ENCODE measurements at regions not wholly inside any gene's neighbourhood (a gene's known extent, or its start where the extent isn't known, plus 50 kb on each side); places are given as distances from the start of the nearest gene placed in this dataset.

DNA sequence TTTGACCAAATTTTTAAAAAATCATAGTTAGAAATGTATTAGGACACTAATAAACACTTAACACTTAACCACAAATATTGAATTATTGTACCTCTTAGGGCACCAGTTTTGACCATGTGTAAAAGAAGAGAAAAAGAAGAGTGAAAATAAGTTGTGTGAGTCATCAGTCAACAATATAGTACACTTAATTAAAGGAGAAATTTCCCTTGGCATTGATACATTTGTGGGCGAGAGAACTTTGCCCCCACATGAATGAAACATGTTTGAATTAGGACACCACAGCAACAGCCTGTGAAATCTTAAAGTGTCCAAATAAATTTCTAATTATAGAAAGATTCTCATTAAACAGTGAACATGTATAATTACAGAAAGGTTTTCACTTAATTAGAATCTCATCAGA lies 1292.8 kb upstream of the TENM3 start:
- TF ChIP-seq POLR2AphosphoS5 (IDR thresholded peaks at IDR 0.05; ENCODE audit: low read depth) (no peak), SPI1 (IDR thresholded peaks at IDR 0.05; ENCODE audit: borderline replicate concordance, low read depth) (no peak), GABPA (IDR thresholded peaks at IDR 0.05; ENCODE audit: low read depth) (no peak)
- TF ChIP-seq, protein P1, sequence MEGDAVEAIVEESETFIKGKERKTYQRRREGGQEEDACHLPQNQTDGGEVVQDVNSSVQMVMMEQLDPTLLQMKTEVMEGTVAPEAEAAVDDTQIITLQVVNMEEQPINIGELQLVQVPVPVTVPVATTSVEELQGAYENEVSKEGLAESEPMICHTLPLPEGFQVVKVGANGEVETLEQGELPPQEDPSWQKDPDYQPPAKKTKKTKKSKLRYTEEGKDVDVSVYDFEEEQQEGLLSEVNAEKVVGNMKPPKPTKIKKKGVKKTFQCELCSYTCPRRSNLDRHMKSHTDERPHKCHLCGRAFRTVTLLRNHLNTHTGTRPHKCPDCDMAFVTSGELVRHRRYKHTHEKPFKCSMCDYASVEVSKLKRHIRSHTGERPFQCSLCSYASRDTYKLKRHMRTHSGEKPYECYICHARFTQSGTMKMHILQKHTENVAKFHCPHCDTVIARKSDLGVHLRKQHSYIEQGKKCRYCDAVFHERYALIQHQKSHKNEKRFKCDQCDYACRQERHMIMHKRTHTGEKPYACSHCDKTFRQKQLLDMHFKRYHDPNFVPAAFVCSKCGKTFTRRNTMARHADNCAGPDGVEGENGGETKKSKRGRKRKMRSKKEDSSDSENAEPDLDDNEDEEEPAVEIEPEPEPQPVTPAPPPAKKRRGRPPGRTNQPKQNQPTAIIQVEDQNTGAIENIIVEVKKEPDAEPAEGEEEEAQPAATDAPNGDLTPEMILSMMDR (IDR thresholded peaks at IDR 0.05; ENCODE audit: insufficient read depth, low read length), result no peak
- TF ChIP-seq, protein P2, sequence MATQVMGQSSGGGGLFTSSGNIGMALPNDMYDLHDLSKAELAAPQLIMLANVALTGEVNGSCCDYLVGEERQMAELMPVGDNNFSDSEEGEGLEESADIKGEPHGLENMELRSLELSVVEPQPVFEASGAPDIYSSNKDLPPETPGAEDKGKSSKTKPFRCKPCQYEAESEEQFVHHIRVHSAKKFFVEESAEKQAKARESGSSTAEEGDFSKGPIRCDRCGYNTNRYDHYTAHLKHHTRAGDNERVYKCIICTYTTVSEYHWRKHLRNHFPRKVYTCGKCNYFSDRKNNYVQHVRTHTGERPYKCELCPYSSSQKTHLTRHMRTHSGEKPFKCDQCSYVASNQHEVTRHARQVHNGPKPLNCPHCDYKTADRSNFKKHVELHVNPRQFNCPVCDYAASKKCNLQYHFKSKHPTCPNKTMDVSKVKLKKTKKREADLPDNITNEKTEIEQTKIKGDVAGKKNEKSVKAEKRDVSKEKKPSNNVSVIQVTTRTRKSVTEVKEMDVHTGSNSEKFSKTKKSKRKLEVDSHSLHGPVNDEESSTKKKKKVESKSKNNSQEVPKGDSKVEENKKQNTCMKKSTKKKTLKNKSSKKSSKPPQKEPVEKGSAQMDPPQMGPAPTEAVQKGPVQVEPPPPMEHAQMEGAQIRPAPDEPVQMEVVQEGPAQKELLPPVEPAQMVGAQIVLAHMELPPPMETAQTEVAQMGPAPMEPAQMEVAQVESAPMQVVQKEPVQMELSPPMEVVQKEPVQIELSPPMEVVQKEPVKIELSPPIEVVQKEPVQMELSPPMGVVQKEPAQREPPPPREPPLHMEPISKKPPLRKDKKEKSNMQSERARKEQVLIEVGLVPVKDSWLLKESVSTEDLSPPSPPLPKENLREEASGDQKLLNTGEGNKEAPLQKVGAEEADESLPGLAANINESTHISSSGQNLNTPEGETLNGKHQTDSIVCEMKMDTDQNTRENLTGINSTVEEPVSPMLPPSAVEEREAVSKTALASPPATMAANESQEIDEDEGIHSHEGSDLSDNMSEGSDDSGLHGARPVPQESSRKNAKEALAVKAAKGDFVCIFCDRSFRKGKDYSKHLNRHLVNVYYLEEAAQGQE (IDR thresholded peaks at IDR 0.05; ENCODE audit: insufficient replicate concordance, low read depth), result no peak
- no peak for DNase-seq (ENCODE audit: low read depth in 1 of 2, low spot score in 1 of 2)
- H3K27me3 ChIP-seq (ENCODE audit: insufficient read depth, poor library complexity, severe bottlenecking), result no peaks in the 10 kb centered on the region
- H3K4me3 ChIP-seq (replicated peaks; ENCODE audit: insufficient read depth, low read length), result no peak overlapping the region
- H3K27ac ChIP-seq (replicated peaks), result no peak overlapping the region

DNA sequence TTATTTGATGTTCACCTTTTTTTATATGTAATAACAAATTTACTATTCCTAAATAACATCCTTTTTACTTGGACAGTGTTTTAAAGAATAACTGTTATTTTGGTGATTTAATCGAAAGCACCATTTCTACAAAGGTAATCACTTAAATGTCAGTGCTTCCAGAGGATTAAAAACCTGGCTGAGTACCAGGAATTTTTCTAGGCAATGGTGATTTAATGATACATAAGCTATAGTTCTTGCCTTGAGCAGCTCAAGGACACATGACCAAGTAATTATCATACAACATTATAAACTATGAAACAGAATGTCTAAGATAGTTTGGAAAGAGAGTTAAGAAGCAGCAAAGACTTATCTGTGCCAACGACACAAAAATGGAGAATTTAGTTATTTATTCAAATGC lies 1291.9 kb upstream of the TENM3 start:
- Histone ChIP-seq H3K27me3 (ENCODE audit: insufficient read depth, poor library complexity, severe bottlenecking) (no peaks in the 10 kb centered on the region), H3K27ac (replicated peaks) (no peak overlapping the region), H3K4me3 (replicated peaks; ENCODE audit: insufficient read depth, low read length) (no peak overlapping the region)
- DNase-seq (ENCODE audit: low read depth in 1 of 2, low spot score in 1 of 2), result no peak
- TF ChIP-seq GABPA (IDR thresholded peaks at IDR 0.05; ENCODE audit: low read depth), result no peak
- no peak for TF ChIP-seq POLR2AphosphoS5 (IDR thresholded peaks at IDR 0.05; ENCODE audit: low read depth)
- TF ChIP-seq, protein P1 (IDR thresholded peaks at IDR 0.05; ENCODE audit: insufficient read depth, low read length), result no peak
- TF ChIP-seq, protein P2 (IDR thresholded peaks at IDR 0.05; ENCODE audit: insufficient replicate concordance, low read depth), result no peak
- no peak for TF ChIP-seq SPI1 (IDR thresholded peaks at IDR 0.05; ENCODE audit: borderline replicate concordance, low read depth)

DNA sequence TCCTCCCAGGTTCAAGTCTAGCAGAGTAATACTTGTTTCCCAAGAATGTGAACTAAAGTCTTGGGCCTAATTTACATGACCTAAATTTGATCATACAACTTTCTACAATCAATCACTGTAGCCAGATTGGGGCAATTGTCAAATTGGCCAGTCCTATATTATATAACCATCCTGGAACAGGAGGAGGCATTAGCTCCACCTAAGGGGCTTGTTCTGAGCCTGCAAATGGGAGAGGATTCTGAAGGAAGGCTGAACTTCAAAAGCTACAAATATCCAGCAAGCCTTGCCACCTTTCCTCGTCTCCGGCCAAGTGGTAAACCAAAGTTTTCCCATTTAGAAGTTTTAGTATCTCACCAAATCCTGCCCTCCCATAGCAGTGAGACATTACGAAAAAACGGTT lies 1289.6 kb upstream of the TENM3 start:
- no peaks in the 10 kb centered on the region for H3K27me3 ChIP-seq (ENCODE audit: insufficient read depth, poor library complexity, severe bottlenecking)
- no peak overlapping the region for H3K4me3 ChIP-seq (replicated peaks; ENCODE audit: insufficient read depth, low read length)
- H3K27ac ChIP-seq (replicated peaks), result no peak overlapping the region
- TF ChIP-seq, protein P2 (IDR thresholded peaks at IDR 0.05; ENCODE audit: insufficient replicate concordance, low read depth), result no peak
- no peak for TF ChIP-seq SPI1 (IDR thresholded peaks at IDR 0.05; ENCODE audit: borderline replicate concordance, low read depth)
- TF ChIP-seq, protein P1 (IDR thresholded peaks at IDR 0.05; ENCODE audit: insufficient read depth, low read length), result no peak
- TF ChIP-seq GABPA (IDR thresholded peaks at IDR 0.05; ENCODE audit: low read depth), result no peak
- TF ChIP-seq POLR2AphosphoS5 (IDR thresholded peaks at IDR 0.05; ENCODE audit: low read depth), result no peak
- DNase-seq (ENCODE audit: low read depth in 1 of 2, low spot score in 1 of 2), result no peak

Data from HL-60 (cell line).